ENCODE measurements at regions not wholly inside any gene's neighbourhood (a gene's known extent, or its start where the extent isn't known, plus 50 kb on each side); places are given as distances from the start of the nearest gene placed in this dataset.

GRCh38 chr20:58575776-58576602, 60.8 kb upstream of the APCDD1L start:
- no peak for TF ChIP-seq CTCF (IDR thresholded peaks at IDR 0.05; ENCODE audit: borderline replicate concordance, extremely low read depth, low read length, poor library complexity, severe bottlenecking)
- TF ChIP-seq EZH2 (IDR thresholded peaks at IDR 0.05; ENCODE audit: borderline replicate concordance, low read depth, low read length, severe bottlenecking) = no peak
